CD4-positive, alpha-beta T cell treated with Interleukin-1 beta for 1 hour (primary cell): ENCODE measurements at regions not wholly inside any gene's neighbourhood (a gene's known extent, or its start where the extent isn't known, plus 50 kb on each side); places are given as distances from the start of the nearest gene placed in this dataset.

Source experiments
- DNase-seq, 2 donors: peaks; one replicate each; pipeline ENCODE4 v3.0.0-alpha.2; 2020 to 2022

- DNase-seq: no peak
Measured at GRCh38 chr15:39365873-39366272, 215.0 kb upstream of the THBS1 start.

GRCh38 chr15:39367596-39367995 lies 213.3 kb upstream of the THBS1 start:
- no peak for DNase-seq

- DNase-seq: no peak
Measured at GRCh38 chr15:39369768-39370167, 211.1 kb upstream of the THBS1 start.

- DNase-seq: no peak
Measured at GRCh38 chr15:39376371-39376909, 204.4 kb upstream of the THBS1 start.

- DNase-seq: no peak
Measured at GRCh38 chr15:39381517-39381916, 199.4 kb upstream of the THBS1 start.

GRCh38 chr15:39388118-39388517 lies 192.8 kb upstream of the THBS1 start:
- no peak for DNase-seq

- peak in 1 of 2 donors; percentile 33 for DNase-seq
Measured at GRCh38 chr15:39391230-39391629, 189.6 kb upstream of the THBS1 start.

- DNase-seq: no peak
Measured at GRCh38 chr15:39392469-39393047, 188.3 kb upstream of the THBS1 start.

GRCh38 chr15:39393575-39394335 lies 187.1 kb upstream of the THBS1 start:
- DNase-seq: no peak

GRCh38 chr15:39394496-39394895 lies 186.4 kb upstream of the THBS1 start:
- DNase-seq: no peak

- DNase-seq: peak in 1 of 2 donors; percentile 78
Measured at GRCh38 chr15:39396979-39397615, 183.8 kb upstream of the THBS1 start.

GRCh38 chr15:39397883-39398282 lies 183.0 kb upstream of the THBS1 start:
- DNase-seq: no peak

GRCh38 chr15:39399600-39399999 lies 181.3 kb upstream of the THBS1 start:
- no peak for DNase-seq

GRCh38 chr15:39400002-39400401 lies 180.9 kb upstream of the THBS1 start:
- no peak for DNase-seq

- DNase-seq: no peak
Measured at GRCh38 chr15:39400821-39401550, 179.9 kb upstream of the THBS1 start.

GRCh38 chr15:39403640-39404117 lies 177.2 kb upstream of the THBS1 start:
- DNase-seq: no peak

GRCh38 chr15:39404767-39405181 lies 176.1 kb upstream of the THBS1 start:
- DNase-seq: no peak

- DNase-seq: no peak
Measured at GRCh38 chr15:39406485-39406884, 174.4 kb upstream of the THBS1 start.

GRCh38 chr15:39407116-39407515 lies 173.8 kb upstream of the THBS1 start:
- no peak for DNase-seq

- no peak for DNase-seq
Measured at GRCh38 chr15:39409876-39410530, 170.9 kb upstream of the THBS1 start.

GRCh38 chr15:39411102-39411989 lies 169.5 kb upstream of the THBS1 start:
- DNase-seq: peak in 1 of 2 donors; percentile 48
